ENCODE measurements at regions not wholly inside any gene's neighbourhood (a gene's known extent, or its start where the extent isn't known, plus 50 kb on each side); places are given as distances from the start of the nearest gene placed in this dataset.

DNA sequence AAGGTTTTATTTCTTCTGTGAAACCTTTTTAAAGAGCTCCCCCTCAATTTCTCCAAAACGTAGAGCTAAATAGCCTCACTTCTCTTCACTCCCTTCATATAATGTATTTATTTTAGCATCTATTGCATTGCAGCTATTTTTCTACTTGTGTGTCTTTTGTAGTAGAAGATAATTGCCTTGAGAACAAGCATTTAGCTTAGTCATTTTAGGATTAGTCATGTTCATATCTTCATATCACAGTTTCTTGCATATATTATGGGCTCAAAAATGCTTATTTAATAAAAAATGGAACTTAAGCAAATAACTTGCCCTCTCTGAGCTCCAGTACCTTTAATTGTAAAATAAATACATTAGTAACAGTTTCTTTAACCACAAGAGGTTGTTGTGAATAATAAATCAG lies 72.1 kb upstream of the SPANXC start:
- no peak for ATAC-seq
- no peak for DNase-seq (ENCODE audit: low read depth, low spot score)
- H4K20me1 ChIP-seq (ENCODE audit: insufficient read depth), result no peaks in the 10 kb centered on the region
- H3K27me3 ChIP-seq (ENCODE audit: insufficient read depth, low read length), result no peaks in the 10 kb centered on the region
- no TSS peak for BruUV-seq (replicated peaks)
- H3K79me2 ChIP-seq (ENCODE audit: insufficient read depth, low read length), result no peaks in the 10 kb centered on the region
- ChIA-PET RAD21 (ENCODE audit: low non-redundant PET in 1 of 2, low total read pairs in 2 of 2, uncharacterized antibody in 2 of 2, unreplicated experiment in 2 of 2) (no interaction called here), CTCF (no interaction called here), POLR2A (no interaction called here)
- no peak overlapping the region for H3K4me3 ChIP-seq (replicated peaks in 1 of 2; ENCODE audit: low read depth in 1 of 2, low read length in 2 of 2)
- no peak overlapping the region for H3K4me2 ChIP-seq (ENCODE audit: low read length)
- H3K9ac ChIP-seq (ENCODE audit: low read length), result no peak overlapping the region
- no peaks in the 10 kb centered on the region for H3K36me3 ChIP-seq (ENCODE audit: control insufficient read depth in 1 of 2, insufficient read depth in 2 of 2, low read length in 2 of 2)
- intact Hi-C loops (cut with micrococcal nuclease), result no loop called here
- no peaks in the 10 kb centered on the region for H3K9me2 ChIP-seq (ENCODE audit: insufficient read depth)
- no peaks in the 10 kb centered on the region for H3K4me1 ChIP-seq (ENCODE audit: control insufficient read depth in 1 of 2, insufficient read depth in 2 of 2, low read length in 2 of 2)
- TF ChIP-seq, protein P1, sequence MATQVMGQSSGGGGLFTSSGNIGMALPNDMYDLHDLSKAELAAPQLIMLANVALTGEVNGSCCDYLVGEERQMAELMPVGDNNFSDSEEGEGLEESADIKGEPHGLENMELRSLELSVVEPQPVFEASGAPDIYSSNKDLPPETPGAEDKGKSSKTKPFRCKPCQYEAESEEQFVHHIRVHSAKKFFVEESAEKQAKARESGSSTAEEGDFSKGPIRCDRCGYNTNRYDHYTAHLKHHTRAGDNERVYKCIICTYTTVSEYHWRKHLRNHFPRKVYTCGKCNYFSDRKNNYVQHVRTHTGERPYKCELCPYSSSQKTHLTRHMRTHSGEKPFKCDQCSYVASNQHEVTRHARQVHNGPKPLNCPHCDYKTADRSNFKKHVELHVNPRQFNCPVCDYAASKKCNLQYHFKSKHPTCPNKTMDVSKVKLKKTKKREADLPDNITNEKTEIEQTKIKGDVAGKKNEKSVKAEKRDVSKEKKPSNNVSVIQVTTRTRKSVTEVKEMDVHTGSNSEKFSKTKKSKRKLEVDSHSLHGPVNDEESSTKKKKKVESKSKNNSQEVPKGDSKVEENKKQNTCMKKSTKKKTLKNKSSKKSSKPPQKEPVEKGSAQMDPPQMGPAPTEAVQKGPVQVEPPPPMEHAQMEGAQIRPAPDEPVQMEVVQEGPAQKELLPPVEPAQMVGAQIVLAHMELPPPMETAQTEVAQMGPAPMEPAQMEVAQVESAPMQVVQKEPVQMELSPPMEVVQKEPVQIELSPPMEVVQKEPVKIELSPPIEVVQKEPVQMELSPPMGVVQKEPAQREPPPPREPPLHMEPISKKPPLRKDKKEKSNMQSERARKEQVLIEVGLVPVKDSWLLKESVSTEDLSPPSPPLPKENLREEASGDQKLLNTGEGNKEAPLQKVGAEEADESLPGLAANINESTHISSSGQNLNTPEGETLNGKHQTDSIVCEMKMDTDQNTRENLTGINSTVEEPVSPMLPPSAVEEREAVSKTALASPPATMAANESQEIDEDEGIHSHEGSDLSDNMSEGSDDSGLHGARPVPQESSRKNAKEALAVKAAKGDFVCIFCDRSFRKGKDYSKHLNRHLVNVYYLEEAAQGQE (IDR thresholded peaks at IDR 0.05; ENCODE audit: low read depth), result no peak
- TF ChIP-seq TCF7L2 (IDR thresholded peaks at IDR 0.05; ENCODE audit: borderline replicate concordance, extremely low read depth, insufficient read depth, insufficient read length), result no peak
- no peaks in the 10 kb centered on the region for H3K9me3 ChIP-seq (ENCODE audit: control insufficient read depth in 1 of 2, insufficient read depth in 1 of 2, low read depth in 1 of 2, low read length in 2 of 2)
- no peak overlapping the region for H3K27ac ChIP-seq (ENCODE audit: low read depth, low read length)
- H2AFZ ChIP-seq (ENCODE audit: low read depth, low read length, poor library complexity, severe bottlenecking), result no peak overlapping the region

DNA sequence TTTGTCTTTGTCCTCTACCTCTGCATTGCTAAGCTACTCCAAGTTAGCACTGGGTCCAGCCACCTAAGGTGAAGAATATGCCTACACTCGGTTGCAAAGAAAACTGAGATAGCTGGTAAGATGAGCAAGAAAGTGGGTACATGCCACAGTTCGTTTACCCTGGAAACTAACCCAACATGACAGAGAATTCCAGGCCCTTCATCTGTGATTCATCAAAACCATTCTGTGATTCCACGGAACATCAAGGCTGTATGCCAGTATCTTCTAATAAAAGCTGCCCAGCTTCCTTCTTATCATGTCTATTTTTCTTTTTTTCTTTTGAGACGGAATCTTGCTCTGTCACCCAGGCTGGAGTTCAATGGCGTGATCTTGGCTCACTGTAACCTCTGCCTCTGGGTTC lies 58.7 kb upstream of the SPANXC start:
- H3K27me3 ChIP-seq (ENCODE audit: insufficient read depth, low read length), result no peaks in the 10 kb centered on the region
- CTCF ChIA-PET, result no interaction called here
- TF ChIP-seq FOSL1 (IDR thresholded peaks at IDR 0.05; ENCODE audit: low read depth) (no peak), EGR1 (IDR thresholded peaks at IDR 0.05; ENCODE audit: low read depth) (no peak), EZH2 (IDR thresholded peaks at IDR 0.05) (no peak), JUND (IDR thresholded peaks at IDR 0.05) (no peak), POLR2A (IDR thresholded peaks at IDR 0.05; ENCODE audit: borderline replicate concordance, extremely low read depth, insufficient read depth, insufficient read length) (no peak), ZFX (IDR thresholded peaks at IDR 0.05) (no peak), CBX3 (IDR thresholded peaks at IDR 0.05; ENCODE audit: low read depth) (no peak)
- TF ChIP-seq, protein P1 (IDR thresholded peaks at IDR 0.05; ENCODE audit: low read depth), result no peak
- TF ChIP-seq, protein P2, sequence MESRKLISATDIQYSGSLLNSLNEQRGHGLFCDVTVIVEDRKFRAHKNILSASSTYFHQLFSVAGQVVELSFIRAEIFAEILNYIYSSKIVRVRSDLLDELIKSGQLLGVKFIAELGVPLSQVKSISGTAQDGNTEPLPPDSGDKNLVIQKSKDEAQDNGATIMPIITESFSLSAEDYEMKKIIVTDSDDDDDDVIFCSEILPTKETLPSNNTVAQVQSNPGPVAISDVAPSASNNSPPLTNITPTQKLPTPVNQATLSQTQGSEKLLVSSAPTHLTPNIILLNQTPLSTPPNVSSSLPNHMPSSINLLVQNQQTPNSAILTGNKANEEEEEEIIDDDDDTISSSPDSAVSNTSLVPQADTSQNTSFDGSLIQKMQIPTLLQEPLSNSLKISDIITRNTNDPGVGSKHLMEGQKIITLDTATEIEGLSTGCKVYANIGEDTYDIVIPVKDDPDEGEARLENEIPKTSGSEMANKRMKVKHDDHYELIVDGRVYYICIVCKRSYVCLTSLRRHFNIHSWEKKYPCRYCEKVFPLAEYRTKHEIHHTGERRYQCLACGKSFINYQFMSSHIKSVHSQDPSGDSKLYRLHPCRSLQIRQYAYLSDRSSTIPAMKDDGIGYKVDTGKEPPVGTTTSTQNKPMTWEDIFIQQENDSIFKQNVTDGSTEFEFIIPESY (IDR thresholded peaks at IDR 0.05; ENCODE audit: extremely low read depth, insufficient replicate concordance, low read length), result no peak

More for the DNA sequence above, 58.7 kb upstream of the SPANXC start:
- Histone ChIP-seq H3K9me3 (ENCODE audit: control insufficient read depth in 1 of 2, insufficient read depth in 1 of 2, low read depth in 1 of 2, low read length in 2 of 2) (no peaks in the 10 kb centered on the region), H4K20me1 (ENCODE audit: insufficient read depth) (no peaks in the 10 kb centered on the region), H3K9ac (ENCODE audit: low read length) (no peak overlapping the region), H3K27ac (ENCODE audit: low read depth, low read length) (no peak overlapping the region), H2AFZ (ENCODE audit: low read depth, low read length, poor library complexity, severe bottlenecking) (no peak overlapping the region), H3K4me1 (ENCODE audit: control insufficient read depth in 1 of 2, insufficient read depth in 2 of 2, low read length in 2 of 2) (no peaks in the 10 kb centered on the region), H3K79me2 (ENCODE audit: insufficient read depth, low read length) (no peaks in the 10 kb centered on the region), H3K36me3 (ENCODE audit: control insufficient read depth in 1 of 2, insufficient read depth in 2 of 2, low read length in 2 of 2) (no peaks in the 10 kb centered on the region), H3K4me2 (ENCODE audit: low read length) (no peak overlapping the region), H3K4me3 (replicated peaks in 1 of 2; ENCODE audit: low read depth in 1 of 2, low read length in 2 of 2) (no peak overlapping the region), H3K9me2 (ENCODE audit: insufficient read depth) (no peaks in the 10 kb centered on the region)
- ATAC-seq, result no peak
- no peak for DNase-seq (ENCODE audit: low read depth, low spot score)
- intact Hi-C loops (cut with micrococcal nuclease), result no loop called here
- ChIA-PET POLR2A (no interaction called here), RAD21 (ENCODE audit: low non-redundant PET in 1 of 2, low total read pairs in 2 of 2, uncharacterized antibody in 2 of 2, unreplicated experiment in 2 of 2) (no interaction called here)
- BruUV-seq (replicated peaks), result no TSS peak
